Heart right ventricle (tissue), 16 donors: ENCODE measurements at regions not wholly inside any gene's neighbourhood (a gene's known extent, or its start where the extent isn't known, plus 50 kb on each side); places are given as distances from the start of the nearest gene placed in this dataset.
A peak's percentile ranks its signal among the peaks of the same experiment; 100 is the strongest.

Experiments used
- ATAC-seq, 8 donors: fragments of 200-7000 bp; cut with Tn5 transposase; one replicate each; pipeline ENCODE4 v1.9.1; 2020; ENCODE audit warnings: mild to moderate bottlenecking in 8 of 8, moderate library complexity in 8 of 8, moderate number of reproducible peaks in 1 of 8
- DNase-seq, 2 donors: peaks; one replicate each; pipeline ENCODE4 v3.0.0-alpha.2; 2020
- H3K27ac ChIP-seq, 10 donors: fragments of 200-600 bp; sonication (generic) in 2 of 10; one replicate each; pipeline versions ENCODE4 v1.5.0 to v1.8.0; 2020 to 2022; ENCODE audit warnings: mild to moderate bottlenecking in 3 of 10
- H3K27me3 ChIP-seq, 7 donors: fragments of 200-600 bp; one replicate each; pipeline ENCODE4 v1.8.0; 2021 to 2022; ENCODE audit warnings: mild to moderate bottlenecking in 2 of 7
- H3K36me3 ChIP-seq, 9 donors: fragments of 200-600 bp; sonication (generic) in 1 of 9; one replicate each; pipeline versions ENCODE4 v1.5.0 to v1.8.0; 2020 to 2022; ENCODE audit warnings: mild to moderate bottlenecking in 2 of 9
- H3K4me1 ChIP-seq, 9 donors: fragments of 200-600 bp; sonication (generic) in 1 of 9; one replicate each; pipeline versions ENCODE4 v1.5.0 to v1.8.0; 2020 to 2022; ENCODE audit warnings: mild to moderate bottlenecking in 4 of 9
- H3K4me3 ChIP-seq, 10 donors: fragments of 200-600 bp; sonication (generic) in 2 of 10; one replicate each; pipeline versions ENCODE4 v1.5.0 to v1.8.0; 2020 to 2022; ENCODE audit warnings: mild to moderate bottlenecking in 7 of 10, moderate library complexity in 2 of 10
- H3K9me3 ChIP-seq, 11 donors: fragments of 200-600 bp in 10 of 11; sonication (generic) in 2 of 11; one replicate each; pipeline versions ENCODE4 v1.5.0 to v1.8.0; 2013 to 2022; ENCODE audit warnings: mild to moderate bottlenecking in 2 of 11, control low read depth in 1 of 11, moderate library complexity in 1 of 11
- CTCF ChIP-seq, 9 donors: fragments of 200-600 bp; sonication (generic) in 2 of 9; IDR thresholded peaks; one replicate each; pipeline versions ENCODE4 v1.5.0 to v1.8.0; 2021 to 2022; ENCODE audit warnings: antibody characterized with exemption in 9 of 9, mild to moderate bottlenecking in 5 of 9, moderate library complexity in 1 of 9
- WGBS, 2 donors: extraction: QIAGEN DNeasy Blood & Tissue Kit; methylation state at CpG; one replicate each; pipeline ENCODE4 v1.1.7; 2013; ENCODE audit warnings: inconsistent platforms in 1 of 2; 5-methylcytosine and 5-hydroxymethylcytosine counted together
- intact Hi-C, 10 donors: fragments of 100-400 bp; cut with DNase I; formaldehyde crosslinking; loops; one replicate each; pipeline versions ENCODE4 v1.11.1 to v1.14.2; 2022
- donor health status: Arrhythmogenic right ventricular cardiomyopathy.
- donor health status: ischemic (EF 13 %, LVEDD 7.1; RV severe dilation, severe dysfunction).
- donor health status: healthy with polysubstance abuse.
- donor health status: DM: no; HTN: yes; CAD: no.
- donor health status: DM: no; HTN: no; CAD: no.
- donor health status: ischemic (EF 25% LVEDD 6.9; RV normal size, moderate dysfunction).
- donor health status: ischemic (EF 25% LVEDD 5.7; RV mildly dilated, moderate dysfunction).
- donor health status: healthy.
- donor health status: DM: yes; HTN: yes; CAD: no.
- donor health status: Ischemic cardiomyopathy.
- donor health status: ischemic (EF 35%, LVEDD 5.7; RV mildly dilated, moderate dysfunction).
- donor health status: nonischemic (EF 11% LVEDD 7.7; RV severe dilation, severe dysfunction).
- donor health status: DM: yes; HTN: yes; CAD: no.
- donor health status: PGD.
- donor health status: ischemic (EF 29% LVEDD 5.4; RV normal size, mild dysfunction).
- donor health status: nonischemic (EF 23%, LVEDD 6.1; RV moderate dilation, normal function).

- no peaks in the 10 kb centered on the region for H3K27me3 ChIP-seq
- H3K9me3 ChIP-seq: no peaks in the 10 kb centered on the region
- DNase-seq (no peak), ATAC-seq (peak in 4 of 8 donors; percentile 18 to 41 (median 30))
- TF ChIP-seq CTCF (IDR thresholded peaks at IDR 0.05): no peak
- H3K4me3 ChIP-seq: no peak overlapping the region
- intact Hi-C loops: no loop called here
- WGBS, 2 donors: 42 to 44% methylated on average over 3 of the region's 3 CpGs
- H3K36me3 ChIP-seq: no peaks in the 10 kb centered on the region
- peaks cover 0 to 10% (median 0%) of the 10 kb centered on the region in 9 donors for H3K4me1 ChIP-seq
- no peak overlapping the region for H3K27ac ChIP-seq
Observed at GRCh38 chr12:74889563-74890236, 319.9 kb downstream of the KCNC2 start.

GRCh38 chr12:74890237-74890599, 319.4 kb downstream of the KCNC2 start:
- Histone ChIP-seq H3K27me3 (no peaks in the 10 kb centered on the region), H3K4me3 (no peak overlapping the region), H3K4me1 (peaks cover 0 to 10% (median 0%) of the 10 kb centered on the region in 9 donors), H3K9me3 (no peaks in the 10 kb centered on the region), H3K36me3 (no peaks in the 10 kb centered on the region), H3K27ac (no peak overlapping the region)
- no peak for TF ChIP-seq CTCF (IDR thresholded peaks at IDR 0.05)
- DNase-seq: no peak
- WGBS, 2 donors: 6 to 14% methylated on average over 4 of the region's 4 CpGs
- intact Hi-C loops: no loop called here
- ATAC-seq: peak; percentile 64 to 95 (median 80)

DNA sequence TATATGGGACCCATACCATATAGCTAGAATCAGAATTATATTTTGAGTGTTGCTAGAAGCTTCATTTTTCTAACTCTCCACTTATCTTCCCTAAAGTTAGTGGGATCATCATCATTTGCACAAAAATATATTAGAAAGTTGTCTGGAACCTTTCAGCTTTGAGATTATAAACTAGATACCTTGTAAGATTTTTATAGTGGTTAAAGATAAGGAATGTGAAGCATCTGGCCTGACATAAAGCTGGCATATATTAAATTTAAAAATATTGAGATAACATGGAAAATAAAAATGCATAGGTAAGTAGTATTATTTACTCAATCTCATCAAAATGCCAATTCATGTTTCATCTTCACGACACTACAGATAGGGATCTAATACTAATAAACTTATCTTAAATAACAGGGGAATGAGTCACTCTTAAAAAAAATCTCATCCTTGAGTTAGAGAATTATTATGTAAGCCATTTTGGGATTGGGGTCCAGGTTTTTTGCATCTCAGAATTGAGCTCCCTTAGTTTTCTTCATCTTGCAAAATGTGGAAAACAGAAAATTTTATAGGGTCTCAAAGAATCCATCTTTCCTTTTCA, 318.5 kb downstream of the KCNC2 start:
- Histone ChIP-seq H3K27ac (no peak overlapping the region), H3K4me3 (no peak overlapping the region), H3K4me1 (peaks cover 0 to 10% (median 0%) of the 10 kb centered on the region in 9 donors), H3K9me3 (no peaks in the 10 kb centered on the region), H3K36me3 (no peaks in the 10 kb centered on the region), H3K27me3 (no peaks in the 10 kb centered on the region)
- ATAC-seq (no peak), DNase-seq (no peak)
- intact Hi-C loops: no loop called here
- no peak for TF ChIP-seq CTCF (IDR thresholded peaks at IDR 0.05)
- WGBS, 2 donors: 75 to 89% methylated on average over 1 of the region's 1 CpG

DNA sequence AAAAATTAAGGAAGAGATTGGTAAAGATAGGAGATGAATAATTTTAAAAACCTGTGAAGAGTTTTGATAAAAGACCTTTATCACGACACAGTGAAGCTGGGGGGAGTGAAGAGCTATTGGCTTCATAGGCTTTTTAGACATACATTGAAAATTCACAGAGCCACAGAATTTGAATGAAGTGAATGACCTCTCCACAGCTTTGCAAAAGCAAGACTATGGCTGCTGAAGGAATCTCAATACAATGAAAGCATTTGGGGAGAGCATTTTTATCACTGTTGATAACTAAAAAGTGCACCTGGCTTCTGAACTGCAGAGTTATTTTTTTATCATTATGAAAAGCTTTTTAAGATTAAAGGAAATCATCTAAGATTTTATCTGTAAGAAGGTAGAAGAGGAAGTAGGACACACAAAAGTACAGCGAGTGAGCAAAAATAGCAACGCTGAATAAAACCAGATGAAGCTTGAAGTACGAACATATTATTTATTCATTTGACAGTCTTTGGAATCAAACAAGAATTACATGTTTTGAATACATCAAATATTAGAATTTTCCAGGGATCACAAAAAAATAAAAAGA, 317.5 kb downstream of the KCNC2 start:
- Histone ChIP-seq H3K4me3 (no peak overlapping the region), H3K9me3 (no peaks in the 10 kb centered on the region), H3K4me1 (peaks cover 0 to 10% (median 0%) of the 10 kb centered on the region in 9 donors), H3K36me3 (no peaks in the 10 kb centered on the region), H3K27ac (no peak overlapping the region), H3K27me3 (no peaks in the 10 kb centered on the region)
- no peak for DNase-seq
- ATAC-seq: no peak
- WGBS, 2 donors: 67 to 74% methylated on average over 4 of the region's 4 CpGs
- intact Hi-C loops: no loop called here
- no peak for TF ChIP-seq CTCF (IDR thresholded peaks at IDR 0.05)
